VCaP (cell line): ENCODE measurements at regions not wholly inside any gene's neighbourhood (a gene's known extent, or its start where the extent isn't known, plus 50 kb on each side); places are given as distances from the start of the nearest gene placed in this dataset.
"Not testable (repeated sequence)": the region's sequence is repeated elsewhere in the genome, so short reads cannot be mapped to it uniquely, and the experiment has no call there.

Experiments
- H3K27ac ChIP-seq: fragments of 450-650 bp; 2 replicates; pipeline ENCODE4 v1.5.1; 2017
- TF ChIP-seq, protein P1 (sequence below): fragments of 450-650 bp; conservative IDR thresholded peaks from 2 replicates; pipeline ENCODE4 v1.5.1; 2017; ENCODE audit warnings: mild to moderate bottlenecking, moderate library complexity

- TF ChIP-seq, protein P1, sequence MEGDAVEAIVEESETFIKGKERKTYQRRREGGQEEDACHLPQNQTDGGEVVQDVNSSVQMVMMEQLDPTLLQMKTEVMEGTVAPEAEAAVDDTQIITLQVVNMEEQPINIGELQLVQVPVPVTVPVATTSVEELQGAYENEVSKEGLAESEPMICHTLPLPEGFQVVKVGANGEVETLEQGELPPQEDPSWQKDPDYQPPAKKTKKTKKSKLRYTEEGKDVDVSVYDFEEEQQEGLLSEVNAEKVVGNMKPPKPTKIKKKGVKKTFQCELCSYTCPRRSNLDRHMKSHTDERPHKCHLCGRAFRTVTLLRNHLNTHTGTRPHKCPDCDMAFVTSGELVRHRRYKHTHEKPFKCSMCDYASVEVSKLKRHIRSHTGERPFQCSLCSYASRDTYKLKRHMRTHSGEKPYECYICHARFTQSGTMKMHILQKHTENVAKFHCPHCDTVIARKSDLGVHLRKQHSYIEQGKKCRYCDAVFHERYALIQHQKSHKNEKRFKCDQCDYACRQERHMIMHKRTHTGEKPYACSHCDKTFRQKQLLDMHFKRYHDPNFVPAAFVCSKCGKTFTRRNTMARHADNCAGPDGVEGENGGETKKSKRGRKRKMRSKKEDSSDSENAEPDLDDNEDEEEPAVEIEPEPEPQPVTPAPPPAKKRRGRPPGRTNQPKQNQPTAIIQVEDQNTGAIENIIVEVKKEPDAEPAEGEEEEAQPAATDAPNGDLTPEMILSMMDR = no peak
- H3K27ac ChIP-seq = no peak overlapping the region
Measured at GRCh38 chr5:99035942-99036341, 107.1 kb upstream of the CHD1 start.

- TF ChIP-seq, protein P1 = no peak
- peak overlapping the region; percentile 64 for H3K27ac ChIP-seq
Measured at GRCh38 chr5:99034336-99034735, 105.5 kb upstream of the CHD1 start.

GRCh38 chr5:99033014-99033900 lies 104.5 kb upstream of the CHD1 start:
- peak overlapping the region; percentile 64 for H3K27ac ChIP-seq
- TF ChIP-seq, protein P1 = no peak

- peak overlapping the region; percentile 64 for H3K27ac ChIP-seq
- TF ChIP-seq, protein P1 = peak; percentile 96
Measured at GRCh38 chr5:99032234-99033013, 103.6 kb upstream of the CHD1 start.

DNA sequence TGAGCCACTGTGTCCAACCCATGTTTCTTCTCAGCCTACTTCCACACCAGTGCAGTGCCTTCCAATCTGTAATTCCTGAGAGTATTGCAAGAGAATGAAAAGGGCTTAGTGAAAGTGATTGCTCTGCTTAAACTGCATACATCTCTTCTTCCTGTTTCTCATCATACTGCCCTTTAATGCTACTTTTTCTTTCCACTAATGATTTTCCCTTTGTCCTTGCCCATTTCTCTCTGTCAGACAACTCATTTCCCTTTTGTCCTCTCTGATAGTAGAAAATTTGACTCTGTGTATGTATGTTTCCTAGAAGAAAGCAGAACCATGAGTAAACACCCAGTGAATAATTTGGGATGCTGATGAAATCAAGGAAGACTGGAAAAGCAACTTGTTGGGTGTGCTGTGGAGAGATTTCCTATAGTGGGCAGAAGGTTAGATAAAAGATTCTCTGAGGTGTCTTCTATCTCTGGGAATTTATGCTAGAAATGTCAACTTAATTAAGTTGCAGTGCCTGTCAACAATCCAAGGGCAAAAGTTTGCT lies 102.2 kb upstream of the CHD1 start:
- H3K27ac ChIP-seq = no peak overlapping the region
- TF ChIP-seq, protein P1 = peak; percentile 10; the same call in 1 of the 2 replicates

- no peak overlapping the region for H3K27ac ChIP-seq
- TF ChIP-seq, protein P1 = no peak
Measured at GRCh38 chr5:99029172-99029571, 100.4 kb upstream of the CHD1 start.

- not testable (repeated sequence) for H3K27ac ChIP-seq
Measured at GRCh38 chr5:99028170-99028569, 99.4 kb upstream of the CHD1 start.
